D721Med (cell line): ENCODE measurements at regions not wholly inside any gene's neighbourhood (a gene's known extent, or its start where the extent isn't known, plus 50 kb on each side); places are given as distances from the start of the nearest gene placed in this dataset.

Experiments
- DNase-seq: peaks from one replicate; pipeline ENCODE4 v3.0.0; 2011; ENCODE audit warnings: low spot score; ENCODE audit not compliant: insufficient read length
- FAIRE-seq: peaks from 2 replicates; lab custom pipeline; 2011; peaks lifted over from hg19 to GRCh38; lab: Jason Lieb, UNC
- TF ChIP-seq, protein P1 (sequence below): IDR thresholded peaks from 2 replicates; pipeline ENCODE4 v1.5.1; 2012; ENCODE audit warnings: mild to moderate bottlenecking, control low read depth; ENCODE audit not compliant: insufficient read depth; ENCODE audit errors: missing control alignments

GRCh38 chr10:128704716-128705115, 578.5 kb upstream of the MKI67 start:
- DNase-seq = no peak
- TF ChIP-seq, protein P1, sequence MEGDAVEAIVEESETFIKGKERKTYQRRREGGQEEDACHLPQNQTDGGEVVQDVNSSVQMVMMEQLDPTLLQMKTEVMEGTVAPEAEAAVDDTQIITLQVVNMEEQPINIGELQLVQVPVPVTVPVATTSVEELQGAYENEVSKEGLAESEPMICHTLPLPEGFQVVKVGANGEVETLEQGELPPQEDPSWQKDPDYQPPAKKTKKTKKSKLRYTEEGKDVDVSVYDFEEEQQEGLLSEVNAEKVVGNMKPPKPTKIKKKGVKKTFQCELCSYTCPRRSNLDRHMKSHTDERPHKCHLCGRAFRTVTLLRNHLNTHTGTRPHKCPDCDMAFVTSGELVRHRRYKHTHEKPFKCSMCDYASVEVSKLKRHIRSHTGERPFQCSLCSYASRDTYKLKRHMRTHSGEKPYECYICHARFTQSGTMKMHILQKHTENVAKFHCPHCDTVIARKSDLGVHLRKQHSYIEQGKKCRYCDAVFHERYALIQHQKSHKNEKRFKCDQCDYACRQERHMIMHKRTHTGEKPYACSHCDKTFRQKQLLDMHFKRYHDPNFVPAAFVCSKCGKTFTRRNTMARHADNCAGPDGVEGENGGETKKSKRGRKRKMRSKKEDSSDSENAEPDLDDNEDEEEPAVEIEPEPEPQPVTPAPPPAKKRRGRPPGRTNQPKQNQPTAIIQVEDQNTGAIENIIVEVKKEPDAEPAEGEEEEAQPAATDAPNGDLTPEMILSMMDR = no peak
- FAIRE-seq = no peak

DNA sequence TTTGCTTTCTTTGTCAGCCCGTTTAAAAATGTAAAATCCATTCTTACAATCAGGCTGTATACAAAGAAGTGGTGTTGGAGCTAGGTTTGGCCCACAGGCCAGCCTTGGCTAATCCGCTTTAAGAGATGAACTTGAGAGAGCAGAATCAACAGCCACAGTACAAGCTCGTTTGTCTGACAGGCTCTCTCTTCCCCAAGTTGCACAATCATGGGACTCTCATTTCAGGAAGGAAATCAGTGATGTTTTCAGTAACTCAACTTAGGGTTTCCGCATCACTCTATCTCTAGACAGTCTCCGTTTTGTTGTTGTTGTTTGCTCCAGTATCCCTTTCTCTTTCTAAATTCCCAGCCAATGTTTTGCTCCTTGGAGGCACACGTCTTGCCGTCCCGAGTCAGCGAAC, 582.0 kb upstream of the MKI67 start:
- DNase-seq = no peak
- TF ChIP-seq, protein P1 = no peak
- no peak for FAIRE-seq

DNA sequence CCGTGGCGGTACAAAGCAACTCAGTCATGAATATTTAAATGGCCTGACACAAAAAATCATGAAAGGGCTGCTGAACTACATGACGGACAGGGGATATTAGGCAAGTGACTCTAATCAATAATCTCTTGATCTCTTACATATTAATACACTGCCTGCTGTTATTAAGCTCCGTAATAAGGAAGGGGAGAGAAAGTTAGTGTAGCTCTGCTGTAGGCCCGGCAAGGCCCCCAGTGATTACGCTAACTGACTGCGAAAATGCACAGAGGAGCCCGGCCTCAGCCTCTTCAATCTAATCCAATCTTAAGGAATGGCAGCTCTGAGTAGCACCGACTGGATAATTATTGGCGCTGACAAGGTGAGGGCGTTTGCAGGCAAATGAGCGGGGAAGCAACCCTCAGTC, 583.5 kb upstream of the MKI67 start:
- TF ChIP-seq, protein P1 = no peak
- FAIRE-seq = no peak
- no peak for DNase-seq

GRCh38 chr10:128710098-128710797, 584.0 kb upstream of the MKI67 start:
- FAIRE-seq (no peak), DNase-seq (no peak)
- TF ChIP-seq, protein P1 = no peak

DNA sequence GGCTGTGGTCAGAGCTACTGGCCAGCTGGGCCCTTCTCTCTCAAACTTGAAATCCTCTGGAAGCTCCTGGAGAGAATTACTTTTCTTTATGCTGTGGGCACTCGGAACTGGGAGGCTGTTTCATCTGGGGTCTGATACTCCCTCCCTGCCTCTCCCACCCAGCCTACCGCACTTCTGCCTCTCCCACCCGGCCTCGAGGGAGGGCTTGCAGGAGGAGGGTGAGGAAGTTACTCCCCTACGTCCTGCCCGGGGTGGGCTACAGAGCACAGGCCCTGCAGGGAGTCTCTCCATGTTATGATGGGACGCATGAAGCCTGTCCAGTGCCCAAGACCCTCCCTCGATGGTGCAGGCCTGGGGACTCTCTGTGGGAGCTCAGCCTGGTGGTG, 584.6 kb upstream of the MKI67 start:
- TF ChIP-seq, protein P1 = no peak
- FAIRE-seq (no peak), DNase-seq (no peak)

DNA sequence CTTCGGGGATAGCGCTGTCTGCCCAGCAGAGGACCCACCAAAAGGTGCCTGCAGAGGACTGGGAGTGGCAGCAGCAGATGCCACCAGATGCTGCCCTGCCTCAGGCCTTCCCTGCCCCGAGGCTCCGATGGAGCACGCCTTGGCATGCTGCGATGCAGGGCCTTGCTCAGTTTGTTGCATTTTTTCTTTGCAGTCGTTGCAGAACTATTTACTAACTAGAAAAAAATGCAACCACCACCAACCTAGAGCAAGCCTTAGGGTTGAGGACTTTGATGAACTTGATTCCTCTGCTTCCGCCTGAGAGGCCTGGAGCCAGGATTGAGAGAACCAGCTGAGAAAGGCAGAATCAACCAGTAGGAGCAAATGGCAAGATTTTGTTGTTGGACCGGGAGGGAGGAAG, 585.6 kb upstream of the MKI67 start:
- FAIRE-seq = no peak
- DNase-seq = no peak
- TF ChIP-seq, protein P1 = no peak

- FAIRE-seq = no peak
- no peak for DNase-seq
- TF ChIP-seq, protein P1 = no peak
Measured at GRCh38 chr10:128712661-128713400, 586.6 kb upstream of the MKI67 start.
